H1 (cell line): ENCODE measurements at regions not wholly inside any gene's neighbourhood (a gene's known extent, or its start where the extent isn't known, plus 50 kb on each side); places are given as distances from the start of the nearest gene placed in this dataset.

Source experiments
- CTCF ChIA-PET: fragments of 300-600 bp; sonication (Branson Sonifier 250); formaldehyde crosslinking; loops from one replicate; lab custom pipeline; 2021; ENCODE audit not compliant: partially characterized antibody; lab: Charles Lee
- POLR2A ChIA-PET: fragments of 300-600 bp; sonication (Branson Sonifier 250); formaldehyde crosslinking; loops from one replicate; lab custom pipeline; 2021; ENCODE audit warnings: inconsistent platforms; ENCODE audit not compliant: partially characterized antibody; lab: Charles Lee
- DNase-seq, 2 experiments: peaks; one replicate each; pipeline versions ENCODE4 v3.0.0 to v3.0.0-alpha.2; 2010 to 2022; ENCODE audit warnings: low spot score in 2 of 2, low read depth in 1 of 2, mixed read lengths in 1 of 2
- FAIRE-seq: peaks from 2 replicates; lab custom pipeline; 2011; peaks lifted over from hg19 to GRCh38; lab: Jason Lieb, UNC
- H2AFZ ChIP-seq: 2 replicates; pipeline ENCODE4 v1.8.1; 2012; ENCODE audit warnings: low read length, inconsistent platforms
- H2AK5ac ChIP-seq: 2 replicates; pipeline ENCODE4 v1.6.1; 2013; ENCODE audit warnings: low read depth, low read length
- H2BK120ac ChIP-seq: replicated peaks from 2 replicates; pipeline ENCODE3; 2013; ENCODE audit warnings: low read depth, low read length, inconsistent platforms
- H2BK12ac ChIP-seq: 2 replicates; pipeline ENCODE4 v1.6.1; 2013; ENCODE audit warnings: low read depth, low read length
- H2BK15ac ChIP-seq: 2 replicates; pipeline ENCODE4 v1.6.1; 2013; ENCODE audit warnings: low read length
- H2BK20ac ChIP-seq: 2 replicates; pipeline ENCODE4 v1.6.1; 2013; ENCODE audit warnings: low read length
- H2BK5ac ChIP-seq: 2 replicates; pipeline ENCODE4 v1.6.1; 2013; ENCODE audit warnings: low read depth, low read length
- H3K14ac ChIP-seq: 2 replicates; pipeline ENCODE4 v1.6.1; 2013; ENCODE audit warnings: inconsistent platforms; ENCODE audit not compliant: insufficient read length
- H3K18ac ChIP-seq: 2 replicates; pipeline ENCODE4 v1.6.1; 2013; ENCODE audit warnings: low read length; ENCODE audit errors: extremely low read depth
- H3K23ac ChIP-seq: 2 replicates; pipeline ENCODE4 v1.6.1; 2013; ENCODE audit warnings: inconsistent platforms; ENCODE audit not compliant: insufficient read length
- H3K23me2 ChIP-seq: 2 replicates; pipeline ENCODE4 v1.6.1; 2013; ENCODE audit warnings: low read depth, low read length
- H3K27ac ChIP-seq: 2 replicates; pipeline ENCODE4 v1.6.1; 2011; ENCODE audit warnings: low read depth, low read length, inconsistent platforms
- H3K27me3 ChIP-seq, 4 experiments: replicated peaks in 1 of 4; 1 replicate in 1 of 4; 2 replicates in 3 of 4; pipeline versions ENCODE4 v1.6.1 to v1.8.1; 2011 to 2013; ENCODE audit warnings: low read length in 3 of 4, mild to moderate bottlenecking in 3 of 4, inconsistent platforms in 2 of 4, mixed read lengths in 2 of 4, moderate library complexity in 1 of 4; ENCODE audit not compliant: control insufficient read depth in 3 of 4, insufficient read depth in 3 of 4; ENCODE audit errors: extremely low read depth in 1 of 4
- H3K36me3 ChIP-seq, 4 experiments: 2 replicates each; pipeline versions ENCODE4 v1.6.1 to v1.8.1; 2011 to 2013; ENCODE audit warnings: mild to moderate bottlenecking in 4 of 4, low read length in 3 of 4, moderate library complexity in 2 of 4, control low read depth in 1 of 4, inconsistent platforms in 1 of 4; ENCODE audit not compliant: insufficient read depth in 4 of 4, control insufficient read depth in 2 of 4
- H3K4ac ChIP-seq: replicated peaks from 2 replicates; pipeline ENCODE3; 2013; ENCODE audit warnings: low read length, low read depth, mixed read lengths, inconsistent platforms; ENCODE audit not compliant: insufficient read length
- H3K4me1 ChIP-seq, 4 experiments: replicated peaks in 1 of 4; 1 replicate in 1 of 4; 2 replicates in 3 of 4; pipeline versions ENCODE4 v1.6.1 to v1.8.1; 2011 to 2013; ENCODE audit warnings: low read length in 3 of 4, inconsistent platforms in 2 of 4, mixed read lengths in 1 of 4; ENCODE audit not compliant: insufficient read depth in 4 of 4, control insufficient read depth in 3 of 4
- H3K4me2 ChIP-seq, 2 experiments: 2 replicates each; pipeline versions ENCODE4 v1.6.1 to v1.8.1; 2011 to 2013; ENCODE audit warnings: low read depth in 2 of 2, low read length in 2 of 2, control low read depth in 1 of 2, inconsistent platforms in 1 of 2, mild to moderate bottlenecking in 1 of 2; ENCODE audit not compliant: insufficient read depth in 1 of 2
- H3K4me3 ChIP-seq, 4 experiments: fragments of 200-600, 300-600 bp in 1 of 4; sonication (generic), shearing (Covaris generic), sonication (Bioruptor Twin) in 1 of 4; 2 replicates each; pipeline versions ENCODE4 v1.5.1 to v1.8.1; 2011 to 2016; ENCODE audit warnings: low read length in 4 of 4, low read depth in 3 of 4, control low read depth in 2 of 4, inconsistent platforms in 2 of 4, mild to moderate bottlenecking in 2 of 4, mixed read lengths in 1 of 4, moderate library complexity in 1 of 4; ENCODE audit not compliant: insufficient read depth in 2 of 4; ENCODE audit errors: extremely low read depth in 1 of 4
- H3K56ac ChIP-seq: replicated peaks from 2 replicates; pipeline ENCODE3; 2013; ENCODE audit warnings: low read depth, mild to moderate bottlenecking, mixed read lengths, low read length, inconsistent platforms; ENCODE audit not compliant: insufficient read length
- H3K79me1 ChIP-seq: 2 replicates; pipeline ENCODE4 v1.6.1; 2013; ENCODE audit warnings: low read depth, low read length, control low read depth
- H3K79me2 ChIP-seq, 2 experiments: 2 replicates each; pipeline versions ENCODE4 v1.6.1 to v1.8.1; 2012 to 2013; ENCODE audit warnings: low read length in 2 of 2, mild to moderate bottlenecking in 2 of 2, inconsistent platforms in 1 of 2; ENCODE audit not compliant: insufficient read depth in 2 of 2, control insufficient read depth in 1 of 2
- H3K9ac ChIP-seq, 4 experiments: replicated peaks in 1 of 4; 1 replicate in 1 of 4; 2 replicates in 3 of 4; pipeline versions ENCODE4 v1.6.1 to v1.8.1; 2011 to 2013; ENCODE audit warnings: low read depth in 3 of 4, low read length in 3 of 4, control low read depth in 2 of 4, mild to moderate bottlenecking in 2 of 4, moderate library complexity in 2 of 4, inconsistent platforms in 1 of 4; ENCODE audit errors: extremely low read depth in 1 of 4
- H3K9me3 ChIP-seq, 2 experiments: 2 replicates each; pipeline versions ENCODE4 v1.6.1 to v1.8.1; 2012 to 2013; ENCODE audit warnings: mild to moderate bottlenecking in 2 of 2, moderate library complexity in 2 of 2, control low read depth in 1 of 2, inconsistent platforms in 1 of 2, low read depth in 1 of 2, low read length in 1 of 2, mixed read lengths in 1 of 2; ENCODE audit not compliant: insufficient read depth in 2 of 2
- H4K20me1 ChIP-seq, 2 experiments: replicated peaks in 1 of 2; 2 replicates each; pipeline versions ENCODE3 to v1.8.1; 2011 to 2013; ENCODE audit warnings: inconsistent platforms in 2 of 2, low read length in 2 of 2, mild to moderate bottlenecking in 1 of 2; ENCODE audit not compliant: insufficient read depth in 2 of 2, control insufficient read depth in 1 of 2
- H4K5ac ChIP-seq: 2 replicates; pipeline ENCODE4 v1.6.1; 2013; ENCODE audit warnings: low read length, low read depth, mixed read lengths, inconsistent platforms; ENCODE audit not compliant: insufficient read length
- H4K8ac ChIP-seq: 2 replicates; pipeline ENCODE4 v1.8.0; 2013; ENCODE audit warnings: mild to moderate bottlenecking, moderate library complexity, low read length, inconsistent platforms; ENCODE audit not compliant: insufficient read depth; ENCODE audit errors: extremely low read depth
- H4K91ac ChIP-seq: replicated peaks from 2 replicates; pipeline ENCODE3; 2013; ENCODE audit warnings: low read length, mixed read lengths, inconsistent platforms; ENCODE audit not compliant: insufficient read length
- CTCF ChIP-seq, 3 experiments: IDR thresholded peaks; 1 replicate in 2 of 3; 2 replicates in 1 of 3; pipeline versions ENCODE4 v1.5.1 to v1.6.1; 2011; ENCODE audit warnings: low read length in 3 of 3, mild to moderate bottlenecking in 3 of 3, inconsistent platforms in 2 of 3, low read depth in 1 of 3, moderate library complexity in 1 of 3; ENCODE audit not compliant: insufficient read depth in 1 of 3; ENCODE audit errors: control extremely low read depth in 1 of 3
- KDM5A ChIP-seq: fragments of 200-600 bp; IDR thresholded peaks from 2 replicates; pipeline ENCODE4 v1.7.1; 2012; ENCODE audit warnings: mild to moderate bottlenecking, low read length, inconsistent platforms, mixed read lengths
- SIX5 ChIP-seq: IDR thresholded peaks from 2 replicates; pipeline ENCODE4 v1.6.1; 2011; ENCODE audit warnings: mild to moderate bottlenecking, low read depth, low read length
- SP2 ChIP-seq: IDR thresholded peaks from 2 replicates; pipeline ENCODE4 v1.6.1; 2012; ENCODE audit warnings: mild to moderate bottlenecking, low read length, inconsistent platforms
- WGBS, 2 experiments: shearing (Covaris generic) in 1 of 2; methylation state at CpG; one replicate each; pipeline versions ENCODE4 v1.1.6 to v1.1.7; 2013 to 2015; ENCODE audit warnings: low lambda C conversion rate in 2 of 2, mixed read lengths in 2 of 2, inconsistent platforms in 1 of 2, low coverage in 1 of 2, missing lambda C conversion rate in 1 of 2; ENCODE audit not compliant: insufficient replicate concordance in 2 of 2, insufficient coverage in 1 of 2, insufficient read length in 1 of 2; ENCODE audit errors: extremely low coverage in 1 of 2, missing lambda C conversion rate in 1 of 2; 5-methylcytosine and 5-hydroxymethylcytosine counted together

DNA sequence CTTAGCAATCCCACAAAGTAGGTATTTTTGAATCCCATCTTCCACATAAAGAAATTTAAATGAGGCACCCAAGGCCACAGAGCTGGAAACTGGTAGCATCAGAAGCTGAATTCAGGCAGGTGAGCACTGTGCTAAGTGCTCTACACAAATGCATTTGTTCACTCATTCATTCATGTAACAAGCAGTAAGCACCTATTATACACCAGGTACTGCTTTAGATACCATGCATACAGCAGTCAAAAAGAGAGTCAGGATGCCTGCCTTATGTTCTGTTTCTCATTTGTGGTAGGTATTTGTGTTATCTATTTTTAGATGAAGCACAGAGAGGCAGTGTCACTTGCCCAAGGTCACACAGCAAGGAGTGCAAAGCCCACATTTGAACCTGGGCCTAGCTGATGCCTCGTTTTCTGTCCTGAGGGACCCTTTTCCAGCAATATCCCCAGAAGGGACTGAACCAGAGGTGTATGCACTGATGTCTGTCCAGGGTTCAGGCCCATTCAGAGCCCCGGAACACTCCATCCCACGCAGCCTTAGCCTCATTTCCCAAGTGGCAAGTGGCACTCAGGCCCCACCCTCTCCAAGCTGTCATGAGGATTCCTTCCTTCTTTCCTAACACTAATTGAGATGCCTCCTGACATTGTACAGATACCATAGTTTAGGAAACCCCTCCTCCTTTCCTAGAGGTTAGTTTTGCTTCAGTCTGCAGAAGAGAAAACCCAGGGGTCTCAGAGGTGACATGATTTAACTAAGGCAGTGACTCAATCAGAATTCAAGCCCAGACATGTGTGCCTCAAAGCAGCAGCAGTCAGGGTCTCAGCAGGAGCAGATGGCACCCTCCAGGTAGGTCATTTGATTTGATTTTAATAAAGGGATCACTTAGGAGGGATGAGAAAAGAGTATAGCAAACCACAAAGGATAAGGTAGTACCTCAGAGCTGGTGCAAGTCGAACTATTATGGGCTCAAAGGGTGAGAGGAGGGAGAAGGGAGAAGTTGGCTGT is 61.2 kb upstream of the SIRPA start:
- no peak overlapping the region for H3K4me2 ChIP-seq
- H3K4me1 ChIP-seq, result peaks cover 0 to 4% (median under 1%) of the 10 kb centered on the region in 4 experiments; a peak in 2 of 7 replicates
- H3K4ac ChIP-seq, result no peak overlapping the region
- H2AK5ac ChIP-seq, result no peak overlapping the region
- H3K18ac ChIP-seq, result no peak overlapping the region
- no peak overlapping the region for H3K4me3 ChIP-seq
- H3K79me1 ChIP-seq, result no peaks in the 10 kb centered on the region
- H3K9me3 ChIP-seq, result no peaks in the 10 kb centered on the region
- TF ChIP-seq SIX5 (no peak), KDM5A (no peak), SP2 (no peak), CTCF (IDR thresholded peaks at IDR 0.05; ENCODE audit: control extremely low read depth in 1 of 3, insufficient read depth in 1 of 3, low read depth in 1 of 3, low read length in 3 of 3) (no peak)
- TF ChIP-seq, all 59 proteins: peak for 0
- Histone ChIP-seq H3K27me3 (no peaks in the 10 kb centered on the region; a peak in 1 of 7 replicates), H4K20me1 (peaks cover 0 to 2% of the 10 kb centered on the region in 2 experiments), H4K91ac (no peak overlapping the region), H2BK12ac (no peak overlapping the region), H3K23ac (no peak overlapping the region), H3K9ac (no peak overlapping the region), H3K23me2 (no peaks in the 10 kb centered on the region), H2BK120ac (no peak overlapping the region), H2AFZ (no peak overlapping the region), H2BK15ac (no peak overlapping the region), H3K36me3 (no peaks in the 10 kb centered on the region), H3K27ac (no peak overlapping the region), H4K8ac (no peak overlapping the region), H3K56ac (no peak overlapping the region), H3K14ac (no peak overlapping the region), H3K79me2 (no peaks in the 10 kb centered on the region), H2BK5ac (no peak overlapping the region), H2BK20ac (no peak overlapping the region), H4K5ac (no peak overlapping the region)
- POLR2A ChIA-PET, result interaction anchor here (2.0 kb wide), 1 partner anchor 32 kb away, joined by 4 read pairs; no protein-coding TSS in a partner anchor
- 93% methylated on average over 4 of the region's 4 CpGs; no CpG with 5 or more reads in 1 of the 2 experiments for WGBS, 2 experiments
- FAIRE-seq, result no peak
- CTCF ChIA-PET, result interaction anchor here (1.0 to 2.1 kb wide), 3 partner anchors 12 to 69 kb away, joined by 4 to 5 read pairs (median 5); no protein-coding TSS in a partner anchor
- DNase-seq, result no peak
